HAP-1 (cell line): ENCODE measurements at regions not wholly inside any gene's neighbourhood (a gene's known extent, or its start where the extent isn't known, plus 50 kb on each side); places are given as distances from the start of the nearest gene placed in this dataset.

ENCODE experiments used
- DNase-seq, 2 experiments: peaks; one replicate each; pipeline ENCODE4 v3.0.0-alpha.2; 2016 to 2020; ENCODE audit warnings: low spot score in 2 of 2
- H3K27me3 ChIP-seq: fragments of 250-450 bp; sonication (Bioruptor Pico); 2 replicates; pipeline ENCODE4 v1.5.1; 2020; ENCODE audit warnings: low read depth, mild to moderate bottlenecking, moderate library complexity
- H3K36me3 ChIP-seq: fragments of 250-450 bp; sonication (Bioruptor Pico); replicated peaks from 2 replicates; pipeline ENCODE4 v1.5.1; 2020; ENCODE audit warnings: mild to moderate bottlenecking
- H3K4me1 ChIP-seq: fragments of 250-450 bp; sonication (Bioruptor Pico); 2 replicates; pipeline ENCODE4 v1.5.1; 2020; ENCODE audit warnings: mild to moderate bottlenecking
- H3K4me3 ChIP-seq: fragments of 250-450 bp; sonication (Bioruptor Pico); 2 replicates; pipeline ENCODE4 v1.5.1; 2020; ENCODE audit warnings: mild to moderate bottlenecking, moderate library complexity
- H3K9me3 ChIP-seq: fragments of 250-450 bp; sonication (Bioruptor Pico); 2 replicates; pipeline ENCODE4 v1.5.1; 2020; ENCODE audit warnings: mild to moderate bottlenecking, moderate library complexity
- in situ Hi-C: fragments of 300-500 bp; cut with MboI; formaldehyde crosslinking; loops from 3 replicates; pipeline ENCODE4 v1.14.3; 2020; ENCODE audit warnings: low sequenced_read_pairs, inconsistent platforms, mixed read lengths

GRCh38 chr6:19159089-19159488 lies 678.1 kb upstream of the ID4 start:
- in situ Hi-C loops = no loop called here
- no peak for DNase-seq
- H3K36me3 ChIP-seq = no peaks in the 10 kb centered on the region
- H3K27me3 ChIP-seq = no peaks in the 10 kb centered on the region
- no peaks in the 10 kb centered on the region for H3K9me3 ChIP-seq
- H3K4me1 ChIP-seq = no peaks in the 10 kb centered on the region
- H3K4me3 ChIP-seq = no peak overlapping the region

- in situ Hi-C loops = no loop called here
- DNase-seq = no peak
- Histone ChIP-seq H3K4me1 (no peaks in the 10 kb centered on the region), H3K36me3 (no peaks in the 10 kb centered on the region), H3K4me3 (no peak overlapping the region), H3K27me3 (no peaks in the 10 kb centered on the region), H3K9me3 (no peaks in the 10 kb centered on the region)
Observed at GRCh38 chr6:19159561-19159960, 677.6 kb upstream of the ID4 start.

- Histone ChIP-seq H3K27me3 (no peaks in the 10 kb centered on the region), H3K4me3 (no peak overlapping the region), H3K4me1 (no peaks in the 10 kb centered on the region), H3K9me3 (no peaks in the 10 kb centered on the region), H3K36me3 (no peaks in the 10 kb centered on the region)
- in situ Hi-C loops = no loop called here
- no peak for DNase-seq
Observed at GRCh38 chr6:19160081-19160730, 677.0 kb upstream of the ID4 start.

- in situ Hi-C loops = no loop called here
- no peaks in the 10 kb centered on the region for H3K9me3 ChIP-seq
Observed at GRCh38 chr6:19167251-19167650, 669.9 kb upstream of the ID4 start.

GRCh38 chr6:19169366-19169765 lies 667.8 kb upstream of the ID4 start:
- in situ Hi-C loops = no loop called here
- no peak overlapping the region for H3K4me3 ChIP-seq
- H3K27me3 ChIP-seq = no peaks in the 10 kb centered on the region
- no peaks in the 10 kb centered on the region for H3K4me1 ChIP-seq
- H3K36me3 ChIP-seq = no peaks in the 10 kb centered on the region
- no peaks in the 10 kb centered on the region for H3K9me3 ChIP-seq
- no peak for DNase-seq

More at GRCh38 chr6:19167251-19167650, 669.9 kb upstream of the ID4 start:
- Histone ChIP-seq H3K4me1 (no peaks in the 10 kb centered on the region), H3K36me3 (no peaks in the 10 kb centered on the region), H3K4me3 (no peak overlapping the region), H3K27me3 (no peaks in the 10 kb centered on the region)
- no peak for DNase-seq

GRCh38 chr6:19175023-19175422 lies 662.1 kb upstream of the ID4 start:
- no peak overlapping the region for H3K4me3 ChIP-seq
- no peaks in the 10 kb centered on the region for H3K9me3 ChIP-seq
- H3K4me1 ChIP-seq = no peaks in the 10 kb centered on the region
- no peaks in the 10 kb centered on the region for H3K27me3 ChIP-seq
- in situ Hi-C loops = no loop called here
- no peak for DNase-seq
- H3K36me3 ChIP-seq = no peaks in the 10 kb centered on the region

GRCh38 chr6:19180348-19181072 lies 656.7 kb upstream of the ID4 start:
- H3K4me3 ChIP-seq = no peak overlapping the region
- no peaks in the 10 kb centered on the region for H3K4me1 ChIP-seq
- H3K36me3 ChIP-seq = no peaks in the 10 kb centered on the region
- H3K9me3 ChIP-seq = no peaks in the 10 kb centered on the region
- no peaks in the 10 kb centered on the region for H3K27me3 ChIP-seq
- DNase-seq = no peak
- in situ Hi-C loops = no loop called here

GRCh38 chr6:19181211-19181610 lies 656.0 kb upstream of the ID4 start:
- Histone ChIP-seq H3K4me3 (no peak overlapping the region), H3K27me3 (no peaks in the 10 kb centered on the region)
- no peak for DNase-seq

GRCh38 chr6:19193624-19194023 lies 643.5 kb upstream of the ID4 start:
- no peaks in the 10 kb centered on the region for H3K27me3 ChIP-seq
- no peak for DNase-seq
- no peaks in the 10 kb centered on the region for H3K36me3 ChIP-seq
- H3K4me1 ChIP-seq = no peaks in the 10 kb centered on the region
- in situ Hi-C loops = no loop called here
- H3K4me3 ChIP-seq = no peak overlapping the region
- H3K9me3 ChIP-seq = no peaks in the 10 kb centered on the region

More at GRCh38 chr6:19181211-19181610, 656.0 kb upstream of the ID4 start:
- in situ Hi-C loops = no loop called here
- Histone ChIP-seq H3K9me3 (no peaks in the 10 kb centered on the region), H3K4me1 (no peaks in the 10 kb centered on the region), H3K36me3 (no peaks in the 10 kb centered on the region)

GRCh38 chr6:19204445-19204844 lies 632.7 kb upstream of the ID4 start:
- no peaks in the 10 kb centered on the region for H3K36me3 ChIP-seq
- DNase-seq = no peak
- in situ Hi-C loops = no loop called here

GRCh38 chr6:19205076-19205475 lies 632.1 kb upstream of the ID4 start:
- in situ Hi-C loops = no loop called here
- DNase-seq = no peak
- no peaks in the 10 kb centered on the region for H3K4me1 ChIP-seq
- no peaks in the 10 kb centered on the region for H3K27me3 ChIP-seq
- no peak overlapping the region for H3K4me3 ChIP-seq
- no peaks in the 10 kb centered on the region for H3K36me3 ChIP-seq
- no peaks in the 10 kb centered on the region for H3K9me3 ChIP-seq

More at GRCh38 chr6:19204445-19204844, 632.7 kb upstream of the ID4 start:
- H3K4me1 ChIP-seq = no peaks in the 10 kb centered on the region
- H3K27me3 ChIP-seq = no peaks in the 10 kb centered on the region
- H3K4me3 ChIP-seq = no peak overlapping the region
- no peaks in the 10 kb centered on the region for H3K9me3 ChIP-seq

GRCh38 chr6:19209202-19209601 lies 628.0 kb upstream of the ID4 start:
- H3K4me1 ChIP-seq = no peaks in the 10 kb centered on the region
- no peak overlapping the region for H3K4me3 ChIP-seq
- H3K9me3 ChIP-seq = no peaks in the 10 kb centered on the region
- DNase-seq = no peak
- H3K27me3 ChIP-seq = no peaks in the 10 kb centered on the region
- H3K36me3 ChIP-seq = no peaks in the 10 kb centered on the region
- in situ Hi-C loops = no loop called here

- in situ Hi-C loops = no loop called here
- Histone ChIP-seq H3K4me1 (no peaks in the 10 kb centered on the region), H3K36me3 (no peaks in the 10 kb centered on the region), H3K9me3 (no peaks in the 10 kb centered on the region), H3K4me3 (no peak overlapping the region), H3K27me3 (no peaks in the 10 kb centered on the region)
- peak; percentile 2 to 70 for DNase-seq
Observed at GRCh38 chr6:19210849-19211590, 626.1 kb upstream of the ID4 start.

- in situ Hi-C loops = no loop called here
- Histone ChIP-seq H3K4me3 (no peak overlapping the region), H3K9me3 (no peaks in the 10 kb centered on the region), H3K4me1 (no peaks in the 10 kb centered on the region), H3K27me3 (no peaks in the 10 kb centered on the region), H3K36me3 (no peaks in the 10 kb centered on the region)
- no peak for DNase-seq
Observed at GRCh38 chr6:19214231-19214630, 622.9 kb upstream of the ID4 start.
